Right forelimb (tissue), 1 donor: ENCODE measurements at regions not wholly inside any gene's neighbourhood (a gene's known extent, or its start where the extent isn't known, plus 50 kb on each side); places are given as distances from the start of the nearest gene placed in this dataset.
"Not testable (repeated sequence)": the region's sequence is repeated elsewhere in the genome, so short reads cannot be mapped to it uniquely, and the experiment has no call there.

ENCODE experiments used
- DNase-seq: peaks from one replicate; pipeline ENCODE4 v3.0.0-alpha.2; 2018

- DNase-seq, result no peak
Observed at GRCh38 chr5:91283326-91283725, 99.8 kb downstream of the ARRDC3 start.

- no peak for DNase-seq
Observed at GRCh38 chr5:91282210-91282609, 100.9 kb downstream of the ARRDC3 start.

DNA sequence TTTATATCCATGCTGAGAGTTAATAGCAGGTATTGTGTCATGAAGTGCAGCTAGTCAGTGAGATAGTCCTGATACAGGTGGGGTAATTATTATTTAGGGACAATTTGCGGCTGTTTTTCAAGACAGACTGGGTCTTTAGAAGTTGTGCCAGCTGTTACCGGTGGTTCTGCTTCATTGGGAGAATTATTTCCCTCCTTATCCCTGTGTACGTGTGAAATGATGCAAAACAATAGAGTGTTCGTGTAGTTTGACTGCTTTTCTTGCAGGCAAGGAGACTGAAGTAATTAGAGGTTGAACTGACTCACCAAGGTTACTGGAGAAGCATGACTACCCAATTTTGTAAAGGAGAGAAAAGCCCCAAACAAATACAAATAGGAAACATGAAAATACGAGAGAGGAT, 101.7 kb downstream of the ARRDC3 start:
- DNase-seq, result no peak

GRCh38 chr5:91280362-91281269, 102.5 kb downstream of the ARRDC3 start:
- DNase-seq, result peak; percentile 97

GRCh38 chr5:91277840-91278239, 105.3 kb downstream of the ARRDC3 start:
- DNase-seq, result no peak

- DNase-seq, result no peak
Observed at GRCh38 chr5:91277093-91277626, 106.0 kb downstream of the ARRDC3 start.

DNA sequence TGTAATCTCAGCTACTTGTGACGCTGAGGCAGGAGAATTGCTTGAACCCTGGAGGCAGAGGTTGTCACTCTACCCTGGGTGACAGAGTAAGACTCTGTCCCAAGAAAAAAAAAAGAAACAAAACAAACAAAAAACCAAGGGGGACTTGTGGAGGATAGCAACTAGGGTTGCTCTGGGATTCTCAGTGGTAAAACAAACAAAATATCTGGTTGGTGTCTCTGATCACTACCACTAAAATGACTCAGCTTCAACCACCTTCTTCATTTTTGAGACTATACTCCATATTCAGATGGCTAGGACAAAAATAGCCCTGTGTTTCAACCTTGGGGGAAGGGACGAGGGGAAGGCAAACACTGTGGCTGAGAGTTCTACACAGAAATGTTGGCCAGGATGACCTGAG, 110.3 kb downstream of the ARRDC3 start:
- no peak for DNase-seq

DNA sequence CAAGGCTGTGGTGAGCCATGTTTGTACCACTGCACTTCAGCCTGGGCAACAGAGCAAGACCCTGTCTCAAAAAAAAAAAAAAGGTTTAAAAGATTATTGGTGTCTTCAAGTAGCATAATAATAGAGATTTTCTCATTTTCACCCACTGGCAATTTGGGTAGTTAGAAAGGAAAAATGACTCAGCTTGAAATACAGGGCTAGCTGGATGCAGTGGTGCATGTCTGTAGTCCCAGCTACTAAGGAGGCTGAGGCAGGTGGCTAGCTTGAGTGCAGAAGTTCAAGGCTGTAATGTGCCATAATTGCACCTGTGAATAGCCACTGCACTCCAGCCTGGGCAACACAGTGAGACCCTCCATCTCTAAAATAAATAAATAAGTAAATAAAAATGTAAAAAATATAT, 111.1 kb downstream of the ARRDC3 start:
- no peak for DNase-seq

DNA sequence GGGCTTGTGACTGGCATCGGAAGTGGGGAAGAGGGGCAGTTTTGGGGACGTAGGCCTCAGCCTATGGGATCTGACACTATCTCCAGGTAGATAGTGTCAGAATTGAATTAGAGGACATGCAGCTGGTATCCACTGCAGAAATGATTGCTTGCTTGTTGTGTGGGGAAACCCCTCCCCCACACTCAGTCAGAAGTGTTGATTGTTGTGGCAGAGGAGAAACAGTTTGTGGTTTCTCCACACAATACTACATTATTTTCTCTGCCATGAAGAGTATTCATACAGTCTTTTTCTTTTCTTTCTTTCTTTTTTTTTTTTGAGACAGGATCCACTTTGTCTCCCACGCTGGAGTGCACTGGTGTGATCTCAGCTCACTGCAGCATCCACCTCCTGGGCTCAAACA, 113.9 kb downstream of the ARRDC3 start:
- no peak for DNase-seq

DNA sequence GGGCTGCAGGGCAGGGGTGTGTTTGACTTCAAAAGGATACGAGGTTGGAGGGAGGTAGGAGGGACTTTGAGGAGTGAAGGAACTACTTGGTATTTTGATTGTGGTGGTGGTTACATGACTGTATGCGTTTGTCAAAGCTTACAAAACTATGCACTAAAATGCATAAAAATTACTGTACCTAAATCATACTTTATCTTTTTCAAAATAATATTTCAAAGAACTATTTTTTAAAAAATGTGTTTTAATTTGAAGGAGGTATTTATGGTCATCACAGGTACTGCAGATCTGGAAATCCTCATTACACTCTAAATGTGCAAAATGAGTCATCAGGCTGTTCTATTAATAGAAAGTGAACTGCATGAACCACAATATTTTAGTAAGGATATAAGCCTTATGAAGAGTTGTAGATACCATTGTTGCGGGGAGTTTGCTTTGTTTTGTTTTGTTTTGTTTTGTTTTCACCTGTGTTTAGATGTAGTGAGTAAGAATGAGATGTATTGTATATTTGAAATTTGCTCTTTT, 116.9 kb downstream of the ARRDC3 start:
- no peak for DNase-seq

- no peak for DNase-seq
Observed at GRCh38 chr5:91264311-91265051, 118.6 kb downstream of the ARRDC3 start.

- DNase-seq, result no peak
Observed at GRCh38 chr5:91263898-91264297, 119.2 kb downstream of the ARRDC3 start.

DNA sequence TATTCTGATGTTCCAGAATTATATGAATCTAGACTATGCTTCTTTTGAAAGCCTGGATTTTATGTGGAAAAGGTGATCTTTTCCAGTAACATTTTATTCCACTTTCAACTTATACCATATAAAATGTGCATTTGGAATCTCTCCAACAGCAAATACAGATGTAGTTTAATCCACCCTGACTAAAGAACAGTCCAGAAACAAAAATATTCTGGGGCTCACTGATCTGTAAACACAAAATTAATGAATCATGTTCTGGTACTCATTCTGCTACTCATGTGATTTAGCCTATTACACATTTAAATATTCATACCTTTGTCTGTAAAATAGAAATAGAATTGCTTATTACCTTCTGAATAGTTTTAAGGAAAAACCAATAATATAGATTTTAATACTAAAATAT, 125.8 kb downstream of the ARRDC3 start:
- DNase-seq, result no peak

DNA sequence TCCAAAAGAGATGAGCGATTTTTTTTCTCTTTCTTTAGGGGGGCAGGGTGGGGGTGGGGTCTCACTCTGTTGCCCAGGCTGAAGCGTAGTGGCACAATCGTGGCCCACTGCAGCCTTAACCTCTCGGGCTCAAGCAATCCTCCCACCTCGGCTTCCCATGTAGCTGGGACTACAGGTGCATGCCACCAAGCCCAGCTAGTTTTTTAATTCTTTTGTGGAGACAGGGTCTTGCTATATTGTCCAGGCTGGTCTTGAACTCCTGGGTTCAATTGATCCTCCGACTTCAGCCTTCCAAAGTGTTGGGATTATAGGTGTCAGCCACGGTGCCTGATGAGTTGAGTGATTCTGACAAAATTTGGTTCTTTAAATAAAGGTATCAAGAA, 127.0 kb downstream of the ARRDC3 start:
- DNase-seq, result no peak

DNA sequence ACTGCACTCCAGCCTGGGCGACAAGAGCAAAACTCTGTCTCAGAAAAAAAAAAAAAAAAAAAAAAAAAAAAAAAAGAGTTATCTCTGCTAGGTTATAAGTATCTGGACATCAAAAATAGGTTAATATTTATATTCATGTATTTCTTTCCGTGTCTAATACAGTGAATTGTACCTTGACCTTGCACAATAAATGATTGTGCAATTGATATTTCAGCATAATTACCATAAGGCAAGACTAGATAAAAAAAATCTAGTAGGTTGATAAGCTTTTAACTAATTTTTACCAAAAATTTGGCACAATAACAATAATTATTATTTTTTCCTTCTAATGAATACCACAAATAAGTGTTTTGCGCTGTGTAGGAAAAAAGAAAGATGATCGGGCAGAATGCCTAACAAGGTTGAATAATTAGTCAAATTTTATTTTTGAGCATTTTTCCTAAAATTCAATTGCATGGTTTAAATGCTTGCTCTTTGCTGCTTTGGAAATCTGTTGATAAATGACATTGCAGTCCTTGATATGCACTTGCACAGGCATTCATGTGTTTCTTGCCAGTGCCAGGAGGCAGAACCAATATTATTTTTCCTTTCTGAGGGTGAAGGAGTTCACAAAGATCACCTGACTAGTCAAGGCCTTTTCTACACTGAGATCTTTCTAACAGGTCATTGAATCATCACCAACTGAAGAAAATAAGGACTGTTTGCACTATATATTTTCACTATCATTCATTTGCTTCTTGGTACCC, 127.5 kb downstream of the ARRDC3 start:
- no peak for DNase-seq

GRCh38 chr5:91252916-91253315, 130.2 kb downstream of the ARRDC3 start:
- no peak for DNase-seq

DNA sequence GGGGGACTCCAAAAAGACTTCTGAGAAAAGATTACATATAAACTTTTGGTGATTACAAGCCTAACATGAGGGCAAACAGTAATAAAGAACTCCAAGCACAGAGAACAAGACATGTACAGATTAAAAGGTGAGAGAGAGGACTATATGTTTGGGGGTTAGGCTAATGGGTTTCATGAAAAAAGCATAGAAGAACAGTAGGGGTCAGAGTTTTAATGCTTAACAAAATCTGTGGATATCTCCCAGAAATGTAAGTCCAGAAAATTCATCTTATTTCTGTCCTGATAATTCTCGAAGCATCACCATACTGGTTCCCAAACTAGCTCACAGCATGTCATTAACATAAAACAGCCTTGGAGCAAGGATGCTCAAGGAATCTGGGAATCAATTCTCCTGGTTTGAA, 137.2 kb downstream of the ARRDC3 start:
- no peak for DNase-seq

DNA sequence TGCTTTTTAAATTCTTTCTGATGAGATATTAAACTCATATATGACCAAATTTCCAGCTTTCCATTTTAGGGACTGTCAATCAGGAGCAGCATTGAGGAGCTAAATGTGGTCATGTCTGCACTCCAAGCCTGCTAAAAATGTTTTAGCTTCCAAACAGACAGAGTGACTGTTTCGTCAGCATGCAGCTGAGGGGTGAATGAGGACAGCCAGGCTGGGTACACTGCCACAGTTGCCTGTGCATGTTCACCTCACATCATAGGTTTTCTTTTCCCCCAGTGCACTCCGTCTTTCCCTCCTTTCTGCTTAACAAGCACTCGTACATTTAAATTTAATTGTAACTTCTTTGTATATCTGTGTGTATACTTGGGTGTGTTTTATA, 138.1 kb downstream of the ARRDC3 start:
- no peak for DNase-seq

DNA sequence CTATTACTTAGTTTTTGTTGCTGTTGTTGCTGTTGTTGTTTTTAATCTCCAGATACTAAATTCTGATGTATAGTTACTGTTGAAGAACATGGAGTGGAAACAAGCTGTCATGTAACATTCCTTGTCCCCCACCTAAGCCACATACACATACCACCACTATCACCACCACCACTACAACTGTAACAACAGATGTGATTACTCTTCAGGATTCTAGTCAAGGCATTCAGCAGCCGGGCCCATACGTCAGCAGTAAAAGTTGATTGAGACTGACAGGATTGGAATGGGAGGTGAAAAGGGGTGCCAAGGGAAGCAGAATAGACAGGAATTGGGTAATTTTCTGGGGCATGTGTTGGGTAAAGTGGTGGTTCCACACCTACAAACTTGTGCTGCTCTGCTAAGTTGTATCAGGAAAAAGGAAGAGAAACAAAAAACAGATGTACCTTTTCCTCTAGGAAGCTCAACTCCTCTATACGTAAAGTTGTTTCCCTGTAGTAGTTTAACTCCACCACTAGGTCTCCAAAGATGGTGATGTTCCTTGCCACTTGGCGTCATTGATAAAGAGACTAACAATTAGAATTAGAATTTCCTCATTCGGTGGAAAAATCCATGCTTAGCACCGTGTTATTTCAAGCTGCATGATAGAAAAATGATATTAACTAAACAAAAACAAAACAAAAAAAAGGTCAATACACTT, 138.6 kb downstream of the ARRDC3 start:
- DNase-seq, result no peak

DNA sequence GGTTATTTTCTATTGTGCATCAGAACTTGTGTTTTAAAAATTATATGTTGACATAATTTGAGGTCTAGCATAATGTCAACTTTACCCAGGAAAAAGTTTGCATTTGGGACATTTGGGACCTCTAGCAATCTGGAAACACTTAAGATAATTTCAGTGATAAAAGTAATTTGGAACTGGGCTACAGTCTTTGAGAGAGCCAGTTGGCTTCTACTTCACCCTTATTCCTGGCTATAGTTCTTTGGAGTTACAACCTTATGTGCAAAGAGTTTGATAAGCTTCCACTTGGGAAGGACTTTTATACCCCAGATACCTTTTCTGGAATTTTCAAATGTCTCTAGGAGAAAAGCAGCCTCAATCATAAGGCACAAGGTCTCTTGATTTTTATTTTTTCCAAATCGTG, 139.3 kb downstream of the ARRDC3 start:
- DNase-seq, result no peak

DNA sequence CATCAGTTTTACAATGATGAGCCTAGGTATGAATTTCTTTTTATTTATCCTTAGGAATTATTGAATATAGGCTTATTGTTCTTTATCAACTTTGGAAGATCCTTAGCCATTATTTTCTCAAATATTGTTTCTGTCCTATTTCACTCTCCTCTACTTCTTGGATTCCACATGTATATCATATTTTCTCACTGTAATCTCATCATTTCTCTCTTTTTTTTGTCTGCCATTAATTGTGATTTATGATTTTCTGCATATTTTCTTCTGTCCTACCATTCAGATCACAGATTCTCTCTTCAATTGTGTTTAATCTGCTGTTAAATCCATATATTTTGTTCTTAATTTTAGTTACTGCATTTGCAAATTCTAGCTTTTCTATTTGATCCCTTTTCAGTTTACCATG, 139.8 kb downstream of the ARRDC3 start:
- DNase-seq, result no peak

DNA sequence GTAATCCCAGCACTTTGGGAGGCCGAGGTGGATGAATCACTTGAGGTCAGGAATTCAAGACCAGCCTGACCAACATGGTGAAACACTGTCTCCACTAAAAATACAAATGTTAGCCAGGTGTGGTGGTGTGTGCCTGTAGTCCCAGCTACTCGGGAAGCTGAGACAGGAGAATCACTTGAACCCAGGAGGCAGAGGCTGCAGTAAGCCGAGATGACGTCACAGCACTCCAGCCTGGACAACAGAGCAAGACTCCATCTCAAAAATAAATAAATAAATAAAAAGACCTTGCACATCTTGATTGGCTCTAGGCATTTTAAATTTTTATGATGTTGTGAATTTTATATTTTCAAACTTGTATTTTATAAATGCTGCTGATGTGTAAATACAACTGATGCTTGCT, 141.7 kb downstream of the ARRDC3 start:
- not testable (repeated sequence) for DNase-seq
